RWPE1 (cell line): ENCODE measurements at regions not wholly inside any gene's neighbourhood (a gene's known extent, or its start where the extent isn't known, plus 50 kb on each side); places are given as distances from the start of the nearest gene placed in this dataset.

ENCODE experiments used
- CTCF ChIA-PET: fragments of 350-600 bp; sonication (Branson Sonifier 250); formaldehyde crosslinking; extraction: SDS; loops from one replicate; lab custom pipeline; 2021; lab: Yijun Ruan, JAX
- POLR2A ChIA-PET: fragments of 400-600 bp; formaldehyde crosslinking; extraction: SDS; loops from one replicate; lab custom pipeline; 2020; ENCODE audit warnings: antibody characterized with exemption; ENCODE audit not compliant: low non-redundant PET; lab: Yijun Ruan, JAX
- DNase-seq: peaks from one replicate; pipeline ENCODE4 v3.0.0; 2012; ENCODE audit warnings: low spot score
- H3K27ac ChIP-seq: fragments of 450-650 bp; 2 replicates; pipeline ENCODE4 v1.5.1; 2017
- TF ChIP-seq, protein P1 (sequence below): fragments of 450-650 bp; conservative IDR thresholded peaks from 2 replicates; pipeline ENCODE4 v1.5.1; 2017; ENCODE audit warnings: low read depth, mild to moderate bottlenecking

- ChIA-PET POLR2A (no interaction called here), CTCF (no interaction called here)
- TF ChIP-seq, protein P1, sequence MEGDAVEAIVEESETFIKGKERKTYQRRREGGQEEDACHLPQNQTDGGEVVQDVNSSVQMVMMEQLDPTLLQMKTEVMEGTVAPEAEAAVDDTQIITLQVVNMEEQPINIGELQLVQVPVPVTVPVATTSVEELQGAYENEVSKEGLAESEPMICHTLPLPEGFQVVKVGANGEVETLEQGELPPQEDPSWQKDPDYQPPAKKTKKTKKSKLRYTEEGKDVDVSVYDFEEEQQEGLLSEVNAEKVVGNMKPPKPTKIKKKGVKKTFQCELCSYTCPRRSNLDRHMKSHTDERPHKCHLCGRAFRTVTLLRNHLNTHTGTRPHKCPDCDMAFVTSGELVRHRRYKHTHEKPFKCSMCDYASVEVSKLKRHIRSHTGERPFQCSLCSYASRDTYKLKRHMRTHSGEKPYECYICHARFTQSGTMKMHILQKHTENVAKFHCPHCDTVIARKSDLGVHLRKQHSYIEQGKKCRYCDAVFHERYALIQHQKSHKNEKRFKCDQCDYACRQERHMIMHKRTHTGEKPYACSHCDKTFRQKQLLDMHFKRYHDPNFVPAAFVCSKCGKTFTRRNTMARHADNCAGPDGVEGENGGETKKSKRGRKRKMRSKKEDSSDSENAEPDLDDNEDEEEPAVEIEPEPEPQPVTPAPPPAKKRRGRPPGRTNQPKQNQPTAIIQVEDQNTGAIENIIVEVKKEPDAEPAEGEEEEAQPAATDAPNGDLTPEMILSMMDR: no peak
Measured at GRCh38 chr10:108003061-108003460, 838.6 kb upstream of the SORCS1 start.

GRCh38 chr10:108000365-108000764 lies 835.9 kb upstream of the SORCS1 start:
- ChIA-PET CTCF (interaction anchor here (0.6 to 1.1 kb wide), 2 partner anchors 9 to 87 kb away, joined by 3 to 4 read pairs; no protein-coding TSS in a partner anchor), POLR2A (no interaction called here)
- TF ChIP-seq, protein P1: no peak
- no peak for DNase-seq
- H3K27ac ChIP-seq: no peak overlapping the region

More at GRCh38 chr10:108003061-108003460, 838.6 kb upstream of the SORCS1 start:
- no peak for DNase-seq
- H3K27ac ChIP-seq: no peak overlapping the region

GRCh38 chr10:107994621-107995270 lies 830.2 kb upstream of the SORCS1 start:
- TF ChIP-seq, protein P1: no peak
- CTCF ChIA-PET: no interaction called here

DNA sequence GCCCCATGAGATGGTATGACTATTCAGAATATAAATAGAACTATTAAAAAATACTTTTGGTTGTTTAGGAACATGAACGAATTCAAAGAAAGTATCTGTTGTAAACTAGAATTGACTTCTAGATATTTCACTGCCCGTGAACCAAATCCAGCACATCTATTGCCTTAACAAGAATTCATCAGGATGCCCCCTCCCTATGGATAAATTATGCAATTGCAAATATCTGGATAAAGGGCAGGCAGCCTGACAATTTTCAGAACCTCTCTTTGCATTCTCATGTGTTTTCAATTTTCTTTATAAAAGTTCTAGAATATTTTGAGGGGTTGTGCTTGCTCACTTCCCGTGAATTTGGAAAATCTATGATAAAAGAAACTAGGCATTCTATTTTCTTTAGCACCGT lies 822.1 kb upstream of the SORCS1 start:
- ChIA-PET CTCF (interaction anchor here (0.6 kb wide), 1 partner anchor 249 kb away, joined by 3 read pairs; no protein-coding TSS in a partner anchor), POLR2A (no interaction called here)
- TF ChIP-seq, protein P1: no peak
- no peak overlapping the region for H3K27ac ChIP-seq
- DNase-seq: no peak

More at GRCh38 chr10:107994621-107995270, 830.2 kb upstream of the SORCS1 start:
- DNase-seq: no peak
- POLR2A ChIA-PET: no interaction called here
- H3K27ac ChIP-seq: no peak overlapping the region

DNA sequence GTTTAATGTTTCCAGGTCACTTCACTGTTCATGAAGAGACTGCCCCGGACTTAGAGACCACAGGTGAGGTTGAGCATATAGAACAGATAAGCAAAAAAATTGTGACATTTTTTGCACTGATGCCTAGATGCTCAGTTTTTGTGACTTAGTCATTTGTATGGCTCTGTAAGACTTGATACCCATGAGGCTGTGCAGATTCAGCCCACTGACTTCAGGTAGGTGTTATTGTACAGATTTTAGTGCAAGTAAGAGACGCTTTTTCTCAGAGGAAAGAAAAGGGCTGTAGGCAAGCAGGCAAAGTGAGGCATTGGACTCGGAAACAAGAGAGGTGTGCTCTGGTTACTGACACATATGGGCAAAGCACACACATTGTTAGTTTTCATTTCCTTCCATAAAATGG lies 820.1 kb upstream of the SORCS1 start:
- ChIA-PET POLR2A (no interaction called here), CTCF (no interaction called here)

GRCh38 chr10:107984149-107984548 lies 819.6 kb upstream of the SORCS1 start:
- no peak for DNase-seq
- no peak overlapping the region for H3K27ac ChIP-seq
- TF ChIP-seq, protein P1: no peak
- POLR2A ChIA-PET: no interaction called here
- CTCF ChIA-PET: no interaction called here

More for the DNA sequence above, 820.1 kb upstream of the SORCS1 start:
- no peak overlapping the region for H3K27ac ChIP-seq
- TF ChIP-seq, protein P1: no peak
- no peak for DNase-seq
